ENCODE measurements at regions not wholly inside any gene's neighbourhood (a gene's known extent, or its start where the extent isn't known, plus 50 kb on each side); places are given as distances from the start of the nearest gene placed in this dataset.

DNA sequence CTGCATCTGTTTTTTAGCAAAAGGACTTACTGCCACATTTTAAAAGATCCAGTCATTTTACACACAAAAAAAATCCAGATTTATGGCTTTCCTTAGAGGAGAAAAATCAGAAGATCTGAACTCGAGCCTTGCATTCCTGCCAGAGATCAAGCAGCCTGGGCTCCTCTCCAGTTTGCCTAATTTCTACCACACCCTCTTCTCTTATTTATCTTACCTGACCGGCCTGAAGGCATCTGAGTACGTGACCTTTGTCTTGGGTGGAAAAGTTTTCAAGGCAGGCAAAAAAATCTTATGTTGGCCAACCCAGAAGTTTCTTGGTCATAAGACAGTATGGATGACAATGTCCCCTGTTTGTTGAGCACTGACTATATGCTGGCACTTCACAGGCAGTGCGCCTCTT lies 60.3 kb downstream of the CHRD start:
- Histone ChIP-seq H3K9me3 (no peaks in the 10 kb centered on the region), H3K4me1 (ENCODE audit: low read depth) (no peaks in the 10 kb centered on the region), H3K4me3 (no peak overlapping the region), H3K36me3 (ENCODE audit: low read depth) (no peaks in the 10 kb centered on the region)
- TF ChIP-seq, protein P1, sequence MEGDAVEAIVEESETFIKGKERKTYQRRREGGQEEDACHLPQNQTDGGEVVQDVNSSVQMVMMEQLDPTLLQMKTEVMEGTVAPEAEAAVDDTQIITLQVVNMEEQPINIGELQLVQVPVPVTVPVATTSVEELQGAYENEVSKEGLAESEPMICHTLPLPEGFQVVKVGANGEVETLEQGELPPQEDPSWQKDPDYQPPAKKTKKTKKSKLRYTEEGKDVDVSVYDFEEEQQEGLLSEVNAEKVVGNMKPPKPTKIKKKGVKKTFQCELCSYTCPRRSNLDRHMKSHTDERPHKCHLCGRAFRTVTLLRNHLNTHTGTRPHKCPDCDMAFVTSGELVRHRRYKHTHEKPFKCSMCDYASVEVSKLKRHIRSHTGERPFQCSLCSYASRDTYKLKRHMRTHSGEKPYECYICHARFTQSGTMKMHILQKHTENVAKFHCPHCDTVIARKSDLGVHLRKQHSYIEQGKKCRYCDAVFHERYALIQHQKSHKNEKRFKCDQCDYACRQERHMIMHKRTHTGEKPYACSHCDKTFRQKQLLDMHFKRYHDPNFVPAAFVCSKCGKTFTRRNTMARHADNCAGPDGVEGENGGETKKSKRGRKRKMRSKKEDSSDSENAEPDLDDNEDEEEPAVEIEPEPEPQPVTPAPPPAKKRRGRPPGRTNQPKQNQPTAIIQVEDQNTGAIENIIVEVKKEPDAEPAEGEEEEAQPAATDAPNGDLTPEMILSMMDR (IDR thresholded peaks at IDR 0.05), result no peak
- peak; percentile 37 for ATAC-seq
- DNase-seq, result peak in 1 of 3 donors; percentile 25
- intact Hi-C loops (cut with DNase I, micrococcal nuclease), result no loop called here

DNA sequence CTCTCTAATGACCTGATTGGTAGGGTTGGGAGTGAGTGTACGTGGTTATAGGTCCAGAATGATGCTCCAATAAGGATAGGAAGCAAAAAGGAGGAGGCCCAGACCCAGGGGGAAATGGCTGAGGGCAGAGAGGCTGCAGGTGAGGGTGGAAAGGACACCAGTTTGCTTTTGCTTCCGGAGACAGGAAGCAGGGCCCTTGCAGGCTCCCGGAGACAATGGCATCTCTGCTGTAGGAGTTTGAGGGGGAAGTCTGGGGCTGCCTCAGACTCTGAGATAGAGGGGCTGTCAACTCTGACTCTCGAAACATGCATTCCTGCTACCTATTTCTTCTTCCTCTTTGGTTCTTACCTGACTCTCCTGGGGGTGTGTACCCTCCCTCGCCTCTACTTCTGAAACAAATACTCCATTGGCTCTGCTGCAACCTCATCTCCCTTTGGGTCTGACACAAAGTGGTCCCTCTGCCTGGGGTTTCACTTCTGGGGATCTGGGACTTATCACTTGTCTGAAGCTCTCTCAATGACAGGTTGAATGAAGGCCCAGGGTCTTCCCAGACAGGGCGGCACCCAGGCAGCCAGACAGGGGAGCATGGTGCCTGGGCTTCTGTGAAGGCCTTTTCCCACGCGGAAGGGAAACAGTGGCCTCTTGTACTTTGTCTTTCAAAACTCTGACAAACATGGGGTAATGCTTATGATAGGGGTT lies 61.5 kb downstream of the CHRD start:
- ATAC-seq (no peak), DNase-seq (no peak)
- intact Hi-C loops (cut with DNase I, micrococcal nuclease), result no loop called here
- no peaks in the 10 kb centered on the region for H3K4me1 ChIP-seq (ENCODE audit: low read depth)
- no peaks in the 10 kb centered on the region for H3K9me3 ChIP-seq
- TF ChIP-seq, protein P1 (IDR thresholded peaks at IDR 0.05), result no peak
- no peak overlapping the region for H3K4me3 ChIP-seq
- no peaks in the 10 kb centered on the region for H3K36me3 ChIP-seq (ENCODE audit: low read depth)

DNA sequence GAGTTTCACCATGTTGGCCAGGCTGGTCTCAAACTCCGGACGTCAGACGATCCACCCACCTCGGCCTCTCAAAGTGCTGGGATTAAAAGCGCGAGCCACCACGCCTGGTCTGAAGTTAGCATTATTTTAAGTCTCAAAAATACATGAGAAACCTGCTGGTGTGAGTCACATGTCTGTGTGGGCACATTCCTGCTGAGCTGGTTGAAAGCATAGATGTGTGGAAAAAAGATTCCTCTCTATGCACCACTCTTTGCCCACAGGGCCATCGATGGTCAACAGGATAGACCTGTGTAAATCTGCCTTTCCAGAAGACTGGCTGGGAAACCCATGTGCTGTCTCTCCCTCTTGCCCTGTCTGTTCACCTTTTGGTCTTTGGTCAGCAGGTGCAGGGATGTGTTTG lies 63.5 kb downstream of the CHRD start:
- ATAC-seq (no peak), DNase-seq (no peak)
- Histone ChIP-seq H3K36me3 (ENCODE audit: low read depth) (no peaks in the 10 kb centered on the region), H3K9me3 (no peaks in the 10 kb centered on the region), H3K4me3 (no peak overlapping the region), H3K4me1 (ENCODE audit: low read depth) (no peaks in the 10 kb centered on the region)
- intact Hi-C loops (cut with DNase I, micrococcal nuclease), result no loop called here
- TF ChIP-seq, protein P1 (IDR thresholded peaks at IDR 0.05), result no peak

DNA sequence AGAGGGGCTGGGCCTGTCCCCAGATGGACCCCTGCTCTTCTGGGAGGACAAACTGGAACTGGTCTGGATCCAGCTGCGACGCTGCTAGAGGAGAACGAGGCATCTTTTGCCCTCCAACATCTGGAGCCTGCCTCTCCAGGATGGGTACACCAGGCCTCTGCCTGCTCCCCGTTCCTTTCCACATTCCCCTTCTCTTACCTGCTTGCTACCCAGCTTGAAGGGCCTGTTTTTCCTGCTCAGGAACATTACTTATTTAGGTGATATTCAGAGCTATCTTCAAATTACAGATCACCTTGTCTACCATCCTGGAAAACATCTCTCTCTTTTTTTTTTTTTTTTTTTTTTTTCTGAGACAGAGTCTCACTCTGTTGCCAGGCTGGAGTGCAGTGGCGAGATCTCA lies 64.0 kb downstream of the CHRD start:
- H3K36me3 ChIP-seq (ENCODE audit: low read depth), result no peaks in the 10 kb centered on the region
- no peak for ATAC-seq
- TF ChIP-seq, protein P1 (IDR thresholded peaks at IDR 0.05), result no peak
- no peak overlapping the region for H3K4me3 ChIP-seq
- intact Hi-C loops (cut with DNase I, micrococcal nuclease), result no loop called here
- H3K4me1 ChIP-seq (ENCODE audit: low read depth), result no peaks in the 10 kb centered on the region
- no peaks in the 10 kb centered on the region for H3K9me3 ChIP-seq
- no peak for DNase-seq

DNA sequence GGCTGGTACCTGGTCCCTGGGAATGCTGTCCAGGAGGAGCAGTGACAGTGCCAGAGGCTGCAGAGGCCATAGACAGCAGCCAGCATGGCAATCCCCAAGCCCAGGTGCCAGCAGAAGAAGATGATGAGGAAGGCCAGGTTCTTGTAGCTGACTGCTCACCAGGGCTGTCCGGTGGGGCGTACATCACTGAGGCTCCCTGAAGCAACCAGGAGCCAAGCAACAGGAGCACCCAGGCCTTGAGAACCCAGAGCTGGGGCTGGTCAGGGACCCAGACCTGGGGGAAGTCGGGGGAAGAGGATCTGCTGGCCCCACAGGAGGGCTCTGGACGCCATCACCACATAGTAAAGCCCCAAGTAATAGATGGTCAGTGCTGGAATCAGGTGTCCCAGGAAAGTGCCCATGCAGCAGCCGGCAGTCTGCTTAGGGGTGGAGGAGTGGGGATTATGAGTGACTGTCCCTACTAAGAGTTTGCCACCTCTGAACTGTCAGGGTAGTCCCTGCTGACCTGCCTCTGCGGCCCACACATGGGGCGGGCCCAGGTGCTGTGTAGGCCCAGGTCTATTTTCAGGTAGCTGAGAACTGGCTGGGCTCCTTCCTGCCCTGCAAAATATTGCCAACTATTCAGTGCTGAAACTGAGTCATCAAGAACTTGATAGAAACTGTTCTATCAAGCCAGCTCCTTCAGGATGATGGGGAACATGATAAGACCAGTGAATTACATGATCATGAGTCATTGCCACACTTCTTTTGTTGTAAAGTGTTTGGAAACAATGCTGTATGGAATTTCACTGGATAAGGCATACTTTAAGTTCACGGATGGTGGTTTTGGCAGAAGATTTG lies 68.7 kb downstream of the CHRD start:
- no peaks in the 10 kb centered on the region for H3K36me3 ChIP-seq (ENCODE audit: low read depth)
- no peaks in the 10 kb centered on the region for H3K9me3 ChIP-seq
- H3K4me1 ChIP-seq (ENCODE audit: low read depth), result no peaks in the 10 kb centered on the region
- DNase-seq, result no peak
- ATAC-seq, result no peak
- intact Hi-C loops (cut with DNase I, micrococcal nuclease), result no loop called here
- no peak overlapping the region for H3K4me3 ChIP-seq
- TF ChIP-seq, protein P1 (IDR thresholded peaks at IDR 0.05), result no peak

All from mucosa of descending colon (tissue), 3 donors.